Heart right ventricle (tissue), 16 donors: ENCODE measurements at regions not wholly inside any gene's neighbourhood (a gene's known extent, or its start where the extent isn't known, plus 50 kb on each side); places are given as distances from the start of the nearest gene placed in this dataset.

Source experiments
- ATAC-seq, 8 donors: fragments of 200-7000 bp; cut with Tn5 transposase; one replicate each; pipeline ENCODE4 v1.9.1; 2020; ENCODE audit warnings: mild to moderate bottlenecking in 8 of 8, moderate library complexity in 8 of 8, moderate number of reproducible peaks in 1 of 8
- DNase-seq, 2 donors: peaks; one replicate each; pipeline ENCODE4 v3.0.0-alpha.2; 2020
- H3K27ac ChIP-seq, 10 donors: fragments of 200-600 bp; sonication (generic) in 2 of 10; one replicate each; pipeline versions ENCODE4 v1.5.0 to v1.8.0; 2020 to 2022; ENCODE audit warnings: mild to moderate bottlenecking in 3 of 10
- H3K27me3 ChIP-seq, 7 donors: fragments of 200-600 bp; one replicate each; pipeline ENCODE4 v1.8.0; 2021 to 2022; ENCODE audit warnings: mild to moderate bottlenecking in 2 of 7
- H3K36me3 ChIP-seq, 9 donors: fragments of 200-600 bp; sonication (generic) in 1 of 9; one replicate each; pipeline versions ENCODE4 v1.5.0 to v1.8.0; 2020 to 2022; ENCODE audit warnings: mild to moderate bottlenecking in 2 of 9
- H3K4me1 ChIP-seq, 9 donors: fragments of 200-600 bp; sonication (generic) in 1 of 9; one replicate each; pipeline versions ENCODE4 v1.5.0 to v1.8.0; 2020 to 2022; ENCODE audit warnings: mild to moderate bottlenecking in 4 of 9
- H3K4me3 ChIP-seq, 10 donors: fragments of 200-600 bp; sonication (generic) in 2 of 10; one replicate each; pipeline versions ENCODE4 v1.5.0 to v1.8.0; 2020 to 2022; ENCODE audit warnings: mild to moderate bottlenecking in 7 of 10, moderate library complexity in 2 of 10
- H3K9me3 ChIP-seq, 11 donors: fragments of 200-600 bp in 10 of 11; sonication (generic) in 2 of 11; one replicate each; pipeline versions ENCODE4 v1.5.0 to v1.8.0; 2013 to 2022; ENCODE audit warnings: mild to moderate bottlenecking in 2 of 11, control low read depth in 1 of 11, moderate library complexity in 1 of 11
- CTCF ChIP-seq, 9 donors: fragments of 200-600 bp; sonication (generic) in 2 of 9; IDR thresholded peaks; one replicate each; pipeline versions ENCODE4 v1.5.0 to v1.8.0; 2021 to 2022; ENCODE audit warnings: antibody characterized with exemption in 9 of 9, mild to moderate bottlenecking in 5 of 9, moderate library complexity in 1 of 9
- WGBS, 2 donors: extraction: QIAGEN DNeasy Blood & Tissue Kit; methylation state at CpG; one replicate each; pipeline ENCODE4 v1.1.7; 2013; ENCODE audit warnings: inconsistent platforms in 1 of 2; 5-methylcytosine and 5-hydroxymethylcytosine counted together
- intact Hi-C, 10 donors: fragments of 100-400 bp; cut with DNase I; formaldehyde crosslinking; loops; one replicate each; pipeline versions ENCODE4 v1.11.1 to v1.14.2; 2022
- donor health status: Arrhythmogenic right ventricular cardiomyopathy.
- donor health status: ischemic (EF 13 %, LVEDD 7.1; RV severe dilation, severe dysfunction).
- donor health status: healthy with polysubstance abuse.
- donor health status: DM: no; HTN: yes; CAD: no.
- donor health status: DM: no; HTN: no; CAD: no.
- donor health status: ischemic (EF 25% LVEDD 6.9; RV normal size, moderate dysfunction).
- donor health status: ischemic (EF 25% LVEDD 5.7; RV mildly dilated, moderate dysfunction).
- donor health status: healthy.
- donor health status: DM: yes; HTN: yes; CAD: no.
- donor health status: Ischemic cardiomyopathy.
- donor health status: ischemic (EF 35%, LVEDD 5.7; RV mildly dilated, moderate dysfunction).
- donor health status: nonischemic (EF 11% LVEDD 7.7; RV severe dilation, severe dysfunction).
- donor health status: DM: yes; HTN: yes; CAD: no.
- donor health status: PGD.
- donor health status: ischemic (EF 29% LVEDD 5.4; RV normal size, mild dysfunction).
- donor health status: nonischemic (EF 23%, LVEDD 6.1; RV moderate dilation, normal function).

DNA sequence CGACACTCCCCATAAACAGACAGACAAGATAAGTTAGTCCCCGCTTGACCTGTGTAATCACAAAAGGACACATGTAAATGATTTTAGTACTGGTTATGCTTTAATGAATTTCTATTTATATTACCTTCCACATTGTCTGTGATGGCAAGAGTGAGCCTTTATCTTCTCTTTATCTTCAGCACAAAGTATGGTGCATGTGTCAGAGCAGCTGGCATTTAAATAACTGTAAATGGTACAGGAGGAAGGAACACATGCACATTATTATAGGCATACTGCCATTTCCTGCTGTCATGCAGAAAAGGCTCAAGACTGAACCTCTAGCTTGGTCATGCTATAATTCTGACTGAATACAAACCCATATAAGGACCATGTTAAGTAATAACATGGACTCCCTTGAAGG is 1342.7 kb upstream of the TENM4 start:
- peaks cover 0 to 4% (median 0%) of the 10 kb centered on the region in 7 donors for H3K27me3 ChIP-seq
- H3K4me3 ChIP-seq, result no peak overlapping the region
- ATAC-seq (no peak), DNase-seq (no peak)
- no peak for TF ChIP-seq CTCF (IDR thresholded peaks at IDR 0.05)
- no peaks in the 10 kb centered on the region for H3K4me1 ChIP-seq
- H3K36me3 ChIP-seq, result no peaks in the 10 kb centered on the region
- 44 to 47% methylated on average over 2 of the region's 2 CpGs for WGBS, 2 donors
- peaks cover 0 to 8% (median 0%) of the 10 kb centered on the region in 11 donors for H3K9me3 ChIP-seq
- H3K27ac ChIP-seq, result no peak overlapping the region
- intact Hi-C loops, result no loop called here

DNA sequence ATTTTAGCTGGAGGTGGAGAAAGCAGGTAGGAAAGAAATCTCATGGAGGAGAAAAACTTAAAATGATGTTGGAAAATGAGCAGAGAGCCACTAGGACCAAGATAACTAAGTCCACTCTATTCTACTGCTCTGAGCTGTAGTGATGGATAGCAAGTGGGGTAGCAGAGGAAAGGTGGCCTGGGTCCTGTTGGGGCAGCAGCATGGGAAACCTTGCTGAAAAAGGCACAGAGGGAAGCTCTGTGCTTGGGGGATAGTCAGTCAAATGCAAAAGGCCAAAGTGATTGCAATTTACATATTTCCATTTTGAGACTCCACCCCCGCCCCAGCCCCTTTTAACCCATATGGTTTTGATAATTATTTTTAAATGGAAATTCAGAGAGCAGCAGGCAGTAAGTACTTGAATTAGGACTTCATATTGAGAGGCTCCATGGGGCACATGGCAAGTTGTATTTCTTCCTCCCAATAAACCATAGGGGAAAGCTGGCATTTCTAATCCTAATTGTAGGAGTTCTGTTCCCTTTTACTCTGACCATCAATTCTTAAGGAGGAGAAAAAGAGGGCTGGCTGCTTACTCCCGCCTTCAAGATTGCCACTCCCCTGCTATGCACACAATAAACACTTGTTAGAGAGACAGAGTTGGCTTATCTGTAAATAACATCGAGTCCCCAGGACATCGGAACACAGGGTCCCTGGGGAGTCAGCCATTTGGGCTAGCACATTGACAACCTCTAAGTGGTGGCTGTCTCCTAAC is 1341.5 kb upstream of the TENM4 start:
- 44 to 54% methylated on average over 4 of the region's 4 CpGs for WGBS, 2 donors
- Histone ChIP-seq H3K36me3 (no peaks in the 10 kb centered on the region), H3K9me3 (peaks cover 0 to 4% (median 0%) of the 10 kb centered on the region in 11 donors), H3K27me3 (peaks cover 0 to 4% (median 0%) of the 10 kb centered on the region in 7 donors), H3K4me3 (no peak overlapping the region), H3K27ac (no peak overlapping the region), H3K4me1 (no peaks in the 10 kb centered on the region)
- no peak for DNase-seq
- TF ChIP-seq CTCF (IDR thresholded peaks at IDR 0.05), result no peak
- ATAC-seq, result no peak
- intact Hi-C loops, result no loop called here

- no peaks in the 10 kb centered on the region for H3K36me3 ChIP-seq
- WGBS, 2 donors, result 54 to 57% methylated on average over 5 of the region's 5 CpGs
- intact Hi-C loops, result no loop called here
These were observed 1339.2 kb upstream of the TENM4 start for GRCh38 chr11:80779905-80780605.

GRCh38 chr11:80778941-80779340 is 1338.1 kb upstream of the TENM4 start:
- WGBS, 2 donors, result 81 to 82% methylated on average over 3 of the region's 3 CpGs
- H3K9me3 ChIP-seq, result peaks cover 0 to 7% (median 0%) of the 10 kb centered on the region in 11 donors
- no peaks in the 10 kb centered on the region for H3K36me3 ChIP-seq
- H3K27me3 ChIP-seq, result peaks cover 0 to 4% (median 0%) of the 10 kb centered on the region in 7 donors
- no peak overlapping the region for H3K27ac ChIP-seq
- no peak for ATAC-seq
- intact Hi-C loops, result no loop called here
- DNase-seq, result no peak
- TF ChIP-seq CTCF (IDR thresholded peaks at IDR 0.05), result no peak
- no peak overlapping the region for H3K4me3 ChIP-seq
- H3K4me1 ChIP-seq, result no peaks in the 10 kb centered on the region

More at GRCh38 chr11:80779905-80780605, 1339.2 kb upstream of the TENM4 start:
- H3K4me1 ChIP-seq, result no peaks in the 10 kb centered on the region
- peaks cover 0 to 4% (median 0%) of the 10 kb centered on the region in 7 donors for H3K27me3 ChIP-seq
- peaks cover 0 to 6% (median 0%) of the 10 kb centered on the region in 11 donors for H3K9me3 ChIP-seq
- DNase-seq (no peak), ATAC-seq (no peak)
- H3K4me3 ChIP-seq, result no peak overlapping the region
- no peak overlapping the region for H3K27ac ChIP-seq
- TF ChIP-seq CTCF (IDR thresholded peaks at IDR 0.05), result no peak
